SH-SY5Y (cell line): ENCODE measurements at regions not wholly inside any gene's neighbourhood (a gene's known extent, or its start where the extent isn't known, plus 50 kb on each side); places are given as distances from the start of the nearest gene placed in this dataset.

Experiments used
- GATA2 ChIP-seq: IDR thresholded peaks from 2 replicates; pipeline ENCODE4 v1.6.1; 2011; ENCODE audit warnings: mild to moderate bottlenecking, low read depth, low read length
- GATA3 ChIP-seq: IDR thresholded peaks from 2 replicates; pipeline ENCODE4 v1.6.1; 2011; ENCODE audit warnings: low read depth, mild to moderate bottlenecking, low read length, moderate library complexity

GRCh38 chr2:204042401-204042800 lies 105.8 kb downstream of the ICOS start:
- TF ChIP-seq GATA2 (no peak), GATA3 (no peak)
